GM12873 (cell line): ENCODE measurements at regions not wholly inside any gene's neighbourhood (a gene's known extent, or its start where the extent isn't known, plus 50 kb on each side); places are given as distances from the start of the nearest gene placed in this dataset.

ENCODE experiments used
- TF ChIP-seq, protein P1 (sequence below): IDR thresholded peaks from 2 replicates; pipeline ENCODE4 v1.5.1; 2012; ENCODE audit warnings: low read depth, mild to moderate bottlenecking, moderate library complexity, low read length, control low read depth; ENCODE audit not compliant: insufficient read depth; ENCODE audit errors: missing control alignments

DNA sequence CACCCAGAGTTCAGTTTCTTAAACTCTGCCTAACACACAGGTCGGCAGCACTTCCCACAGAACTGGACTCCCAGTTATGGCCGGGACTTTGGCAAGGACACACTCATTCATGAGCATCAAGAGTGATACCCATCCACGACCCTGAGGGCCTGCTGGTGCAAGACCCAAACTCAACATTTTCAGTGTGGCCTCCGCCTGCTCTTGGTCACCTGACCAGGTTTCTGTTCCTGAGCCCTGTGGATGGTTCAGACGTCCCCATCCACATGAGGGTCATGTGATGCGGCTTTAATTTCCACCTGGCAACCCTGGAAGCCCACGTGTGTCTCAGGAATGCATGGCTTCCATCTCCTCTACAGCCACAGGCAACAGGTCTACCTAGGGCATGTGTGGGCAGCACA lies 245.3 kb downstream of the DLL1 start:
- TF ChIP-seq, protein P1, sequence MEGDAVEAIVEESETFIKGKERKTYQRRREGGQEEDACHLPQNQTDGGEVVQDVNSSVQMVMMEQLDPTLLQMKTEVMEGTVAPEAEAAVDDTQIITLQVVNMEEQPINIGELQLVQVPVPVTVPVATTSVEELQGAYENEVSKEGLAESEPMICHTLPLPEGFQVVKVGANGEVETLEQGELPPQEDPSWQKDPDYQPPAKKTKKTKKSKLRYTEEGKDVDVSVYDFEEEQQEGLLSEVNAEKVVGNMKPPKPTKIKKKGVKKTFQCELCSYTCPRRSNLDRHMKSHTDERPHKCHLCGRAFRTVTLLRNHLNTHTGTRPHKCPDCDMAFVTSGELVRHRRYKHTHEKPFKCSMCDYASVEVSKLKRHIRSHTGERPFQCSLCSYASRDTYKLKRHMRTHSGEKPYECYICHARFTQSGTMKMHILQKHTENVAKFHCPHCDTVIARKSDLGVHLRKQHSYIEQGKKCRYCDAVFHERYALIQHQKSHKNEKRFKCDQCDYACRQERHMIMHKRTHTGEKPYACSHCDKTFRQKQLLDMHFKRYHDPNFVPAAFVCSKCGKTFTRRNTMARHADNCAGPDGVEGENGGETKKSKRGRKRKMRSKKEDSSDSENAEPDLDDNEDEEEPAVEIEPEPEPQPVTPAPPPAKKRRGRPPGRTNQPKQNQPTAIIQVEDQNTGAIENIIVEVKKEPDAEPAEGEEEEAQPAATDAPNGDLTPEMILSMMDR: no peak

DNA sequence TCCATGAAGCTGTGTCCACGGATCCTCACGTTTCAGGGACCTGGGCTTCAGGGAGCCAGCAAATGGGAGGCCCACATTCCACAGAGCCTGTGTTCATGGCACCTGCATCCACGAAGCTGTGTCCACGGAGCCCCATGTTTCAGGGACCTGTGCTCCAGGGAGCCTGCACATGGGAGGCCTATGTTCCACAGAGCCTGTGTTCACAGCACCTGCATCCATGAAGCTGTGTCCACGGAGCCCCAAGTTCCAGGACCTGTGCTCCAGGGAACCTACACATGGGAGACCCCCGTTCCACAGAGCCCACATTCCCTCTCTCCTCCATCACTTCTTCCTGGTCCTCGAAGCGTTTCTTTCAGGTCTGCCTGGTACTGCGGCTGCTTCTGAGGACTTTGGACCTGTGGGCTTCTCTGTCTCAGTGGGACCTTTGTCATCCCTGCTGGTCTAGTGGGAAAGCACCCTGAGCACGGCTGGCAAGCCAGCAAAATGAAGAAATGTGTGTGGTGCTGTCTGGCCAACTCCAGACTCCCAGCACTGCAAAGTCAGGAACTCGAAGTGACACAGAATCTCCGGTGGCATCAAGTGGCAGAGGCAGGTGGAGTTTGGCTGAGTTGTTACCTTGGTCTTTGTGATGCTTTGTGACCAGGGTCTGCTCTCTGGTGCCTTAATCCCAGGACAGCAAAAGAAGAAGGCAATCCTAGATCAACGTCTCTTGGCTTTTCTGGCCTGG lies 245.9 kb downstream of the DLL1 start:
- TF ChIP-seq, protein P1: no peak

DNA sequence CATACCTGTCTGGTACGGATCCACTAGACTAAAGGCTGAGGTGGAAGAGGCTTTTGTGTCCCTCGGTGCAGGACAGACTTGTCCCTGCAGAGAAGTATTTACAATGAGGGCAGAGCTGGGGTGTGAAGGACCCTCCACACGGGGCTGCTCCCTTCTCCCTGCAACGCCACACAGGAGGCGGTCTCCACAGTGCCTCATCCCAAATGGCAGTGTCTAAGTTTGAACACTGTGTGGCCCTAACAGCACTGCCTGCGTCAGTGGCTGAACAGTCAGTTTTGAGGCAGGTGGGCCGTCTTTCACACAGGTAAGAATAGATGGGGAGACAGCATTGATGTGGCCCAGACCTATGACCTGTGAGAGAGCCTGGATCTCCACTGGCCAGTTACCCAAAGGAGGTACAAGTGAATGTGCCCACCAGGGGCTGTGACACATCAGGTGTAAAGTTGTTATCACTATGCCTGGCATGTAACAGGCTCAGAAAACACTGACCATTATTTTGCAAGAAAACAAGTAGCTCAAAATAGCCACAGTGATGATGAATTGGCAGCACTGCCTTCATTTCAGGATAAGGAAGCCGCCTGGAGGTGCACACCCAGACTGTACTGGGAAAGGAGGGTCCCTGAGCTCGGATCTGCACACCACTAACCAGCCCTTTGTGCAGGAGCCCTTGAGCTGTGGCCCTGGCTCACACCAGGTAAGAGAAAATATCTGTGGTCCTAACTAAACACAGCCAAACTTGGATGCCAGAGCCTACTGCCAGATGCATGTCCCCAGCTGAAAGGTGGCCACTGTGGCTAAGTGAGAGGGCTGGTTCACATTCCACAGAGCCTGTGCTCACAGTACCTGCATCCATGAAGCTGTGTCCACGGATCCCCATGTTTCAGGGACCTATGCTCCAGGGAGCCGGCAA lies 246.7 kb downstream of the DLL1 start:
- TF ChIP-seq, protein P1: no peak

DNA sequence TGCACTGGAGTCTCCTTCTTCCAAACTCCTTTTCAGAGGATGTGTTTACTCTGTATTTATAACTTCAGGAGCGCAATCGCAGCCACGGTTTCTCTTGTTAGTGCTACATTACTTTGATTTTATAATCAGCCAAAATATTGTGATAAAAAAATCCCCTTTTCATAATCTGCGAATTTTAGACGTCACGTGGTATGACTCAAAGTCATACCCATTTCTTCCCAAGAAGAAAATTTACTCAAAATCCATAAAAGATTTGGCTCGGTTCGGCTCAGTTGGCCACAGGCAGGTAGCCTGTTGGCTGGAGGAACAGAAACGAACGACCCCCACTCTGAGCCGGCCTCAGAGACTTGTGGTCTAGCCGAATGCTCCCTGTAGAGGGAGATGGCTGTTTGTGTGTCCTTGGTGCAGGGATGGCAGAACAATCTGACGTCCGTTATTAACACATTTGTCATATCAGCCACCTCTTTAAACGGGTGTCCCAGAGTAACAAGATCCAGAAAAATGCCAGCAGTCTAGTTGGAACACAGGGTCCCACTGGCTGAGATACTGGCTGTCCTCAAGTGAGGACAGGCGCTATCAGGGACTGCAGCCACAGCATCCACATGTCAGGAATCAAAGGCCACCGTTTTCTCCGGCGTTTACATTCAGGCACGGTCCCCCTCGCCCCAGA lies 247.6 kb downstream of the DLL1 start:
- TF ChIP-seq, protein P1: no peak

DNA sequence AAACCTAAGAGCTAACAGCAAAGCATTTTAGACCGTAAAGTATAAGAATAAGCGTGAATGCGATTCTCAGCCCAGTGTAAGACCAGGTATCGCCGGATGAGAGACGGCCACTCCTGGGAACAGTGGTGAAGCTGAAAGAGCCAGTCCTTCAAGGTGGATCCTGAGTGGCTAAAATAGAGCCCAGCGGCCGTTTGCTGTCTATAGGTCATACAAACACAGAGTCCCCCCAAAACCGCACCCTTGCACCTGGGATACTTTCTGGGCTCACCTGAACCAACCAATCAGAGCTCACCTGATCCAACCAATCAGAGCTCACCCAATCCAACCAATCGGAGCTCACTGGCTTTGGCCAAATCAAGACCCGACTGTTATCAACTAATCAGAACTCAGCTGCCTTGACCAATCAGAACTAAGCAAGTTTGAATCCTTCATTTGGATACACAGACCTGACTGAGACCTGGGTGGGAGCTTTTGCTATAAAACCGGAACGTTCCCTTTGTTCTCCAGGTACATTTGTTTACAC lies 248.2 kb downstream of the DLL1 start:
- TF ChIP-seq, protein P1: no peak

DNA sequence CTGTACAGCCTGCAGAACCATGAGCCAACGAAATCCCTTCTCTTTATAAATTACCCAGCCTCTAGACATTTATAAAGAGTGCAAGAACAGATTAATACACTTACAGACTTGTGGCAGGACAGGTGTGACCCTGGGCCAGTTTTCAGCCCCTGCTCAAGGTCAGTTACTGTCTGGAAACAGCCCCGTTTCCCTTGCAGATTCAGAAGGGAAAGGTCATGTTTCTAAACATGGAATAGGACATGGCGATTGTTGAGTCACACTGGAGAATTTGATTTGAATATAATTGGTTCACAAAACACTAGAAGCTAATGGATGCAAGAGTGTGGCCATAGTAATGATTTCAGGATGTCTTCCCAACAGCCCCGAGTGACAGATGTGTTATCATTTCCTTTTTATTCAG lies 248.8 kb downstream of the DLL1 start:
- TF ChIP-seq, protein P1: no peak

DNA sequence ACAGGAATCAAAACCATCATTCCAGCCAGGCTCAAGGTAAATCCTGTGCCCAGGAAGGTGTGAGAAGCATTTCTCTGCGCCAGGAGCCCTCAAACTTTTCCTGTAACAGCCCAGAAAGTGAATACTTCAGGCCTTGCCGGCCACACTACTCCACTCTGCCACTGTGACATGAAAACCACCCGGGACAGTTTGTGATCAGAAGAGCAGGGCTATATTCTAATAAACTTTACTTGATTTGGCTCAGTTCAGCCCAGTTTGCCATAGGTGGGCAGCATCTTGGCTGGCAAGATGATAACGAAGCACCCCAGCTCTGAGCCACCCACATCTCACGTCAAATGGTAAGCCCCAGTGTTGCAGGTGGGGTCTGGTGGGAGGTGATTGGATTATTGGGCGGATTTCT lies 249.4 kb downstream of the DLL1 start:
- TF ChIP-seq, protein P1: no peak
